Sigmoid colon (tissue), 4 donors: ENCODE measurements at regions not wholly inside any gene's neighbourhood (a gene's known extent, or its start where the extent isn't known, plus 50 kb on each side); places are given as distances from the start of the nearest gene placed in this dataset.

Experiments used
- CTCF ChIP-seq, 4 experiments: fragments of 450-650 bp in 3 of 4; fragments of 200-600 bp in 1 of 4; IDR thresholded peaks; one replicate each; pipeline ENCODE4 v1.5.1; 2016 to 2019; ENCODE audit warnings: antibody characterized with exemption in 4 of 4, mild to moderate bottlenecking in 3 of 4, moderate library complexity in 2 of 4
- POLR2AphosphoS5 ChIP-seq, 4 donors: sonication (generic); formaldehyde crosslinking; IDR thresholded peaks; one replicate each; pipeline ENCODE4 v1.6.1; 2017; ENCODE audit warnings: antibody characterized with exemption in 4 of 4

GRCh38 chr13:44814836-44815235 lies 174.4 kb downstream of the NUFIP1 start:
- TF ChIP-seq POLR2AphosphoS5 (IDR thresholded peaks at IDR 0.05) (no peak), CTCF (IDR thresholded peaks at IDR 0.05) (no peak)
